Stimulated activated CD4-positive, alpha-beta T cell treated with anti-CD3 and anti-CD28 coated beads, Interleukin-2, amount 100 ng/mL, for 24 hours (primary cell): ENCODE measurements at regions not wholly inside any gene's neighbourhood (a gene's known extent, or its start where the extent isn't known, plus 50 kb on each side); places are given as distances from the start of the nearest gene placed in this dataset.
"Not testable (repeated sequence)": the region's sequence is repeated elsewhere in the genome, so short reads cannot be mapped to it uniquely, and the experiment has no call there.

ENCODE experiments used
- DNase-seq, 2 donors: peaks; one replicate each; pipeline ENCODE4 v3.0.0-alpha.2; 2020

GRCh38 chr11:39120890-39121289 lies 2338.6 kb downstream of the LRRC4C start:
- no peak for DNase-seq

- no peak for DNase-seq
Measured at GRCh38 chr11:39113606-39114005, 2345.8 kb downstream of the LRRC4C start.

- no peak for DNase-seq
Measured at GRCh38 chr11:39102236-39102635, 2357.2 kb downstream of the LRRC4C start.

- DNase-seq = no peak
Measured at GRCh38 chr11:39078465-39078864, 2381.0 kb downstream of the LRRC4C start.

GRCh38 chr11:39037611-39038010 lies 2421.8 kb downstream of the LRRC4C start:
- no peak for DNase-seq

GRCh38 chr11:39036021-39036420 lies 2423.4 kb downstream of the LRRC4C start:
- DNase-seq = no peak

- no peak for DNase-seq
Measured at GRCh38 chr11:39021539-39021938, 2423.5 kb upstream of the RAG2 start.

- no peak for DNase-seq
Measured at GRCh38 chr11:39011797-39012196, 2413.8 kb upstream of the RAG2 start.

- no peak for DNase-seq
Measured at GRCh38 chr11:38990841-38991240, 2392.8 kb upstream of the RAG2 start.

- DNase-seq = no peak
Measured at GRCh38 chr11:38990139-38990538, 2392.1 kb upstream of the RAG2 start.

- DNase-seq = no peak
Measured at GRCh38 chr11:38988908-38989307, 2390.9 kb upstream of the RAG2 start.

- DNase-seq = no peak
Measured at GRCh38 chr11:38972220-38972619, 2374.2 kb upstream of the RAG2 start.

GRCh38 chr11:38971141-38971540 lies 2373.1 kb upstream of the RAG2 start:
- DNase-seq = no peak

GRCh38 chr11:38968951-38969350 lies 2370.9 kb upstream of the RAG2 start:
- no peak for DNase-seq

- no peak for DNase-seq
Measured at GRCh38 chr11:38952698-38953097, 2354.7 kb upstream of the RAG2 start.

GRCh38 chr11:38950867-38951266 lies 2352.8 kb upstream of the RAG2 start:
- no peak for DNase-seq

- DNase-seq = no peak
Measured at GRCh38 chr11:38948392-38948791, 2350.4 kb upstream of the RAG2 start.

- no peak for DNase-seq
Measured at GRCh38 chr11:38937709-38938108, 2339.7 kb upstream of the RAG2 start.

- no peak for DNase-seq
Measured at GRCh38 chr11:38935941-38936340, 2337.9 kb upstream of the RAG2 start.

- DNase-seq = no peak
Measured at GRCh38 chr11:38927993-38928392, 2330.0 kb upstream of the RAG2 start.

- DNase-seq = no peak
Measured at GRCh38 chr11:38924644-38925043, 2326.6 kb upstream of the RAG2 start.

- DNase-seq = no peak
Measured at GRCh38 chr11:38900211-38900610, 2302.2 kb upstream of the RAG2 start.

GRCh38 chr11:38894201-38894600 lies 2296.2 kb upstream of the RAG2 start:
- DNase-seq = not testable (repeated sequence)

GRCh38 chr11:38884145-38884865 lies 2286.3 kb upstream of the RAG2 start:
- no peak for DNase-seq

- no peak for DNase-seq
Measured at GRCh38 chr11:38867338-38867737, 2269.3 kb upstream of the RAG2 start.
